GM21619 (cell line): ENCODE measurements at regions not wholly inside any gene's neighbourhood (a gene's known extent, or its start where the extent isn't known, plus 50 kb on each side); places are given as distances from the start of the nearest gene placed in this dataset.

Experiments
- ATAC-seq: cut with Tn5 transposase; IDR thresholded peaks from one replicate; pipeline ENCODE4 v1.9.1; 2021; ENCODE audit not compliant: unreplicated experiment

DNA sequence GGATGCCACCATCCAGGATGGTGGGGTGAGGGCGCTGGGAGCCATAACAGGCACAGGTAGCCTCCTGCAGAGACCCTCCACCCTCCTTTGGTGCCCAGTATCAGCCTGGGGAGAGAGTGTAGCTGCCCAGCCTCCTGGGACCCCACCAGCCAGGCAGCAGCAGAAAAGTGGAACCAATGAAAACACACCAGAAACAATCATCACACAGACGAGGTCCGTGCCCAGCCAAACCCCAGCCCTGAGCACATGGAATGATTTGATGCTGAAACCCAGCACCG, 285.1 kb downstream of the PTPRU start:
- no peak for ATAC-seq

DNA sequence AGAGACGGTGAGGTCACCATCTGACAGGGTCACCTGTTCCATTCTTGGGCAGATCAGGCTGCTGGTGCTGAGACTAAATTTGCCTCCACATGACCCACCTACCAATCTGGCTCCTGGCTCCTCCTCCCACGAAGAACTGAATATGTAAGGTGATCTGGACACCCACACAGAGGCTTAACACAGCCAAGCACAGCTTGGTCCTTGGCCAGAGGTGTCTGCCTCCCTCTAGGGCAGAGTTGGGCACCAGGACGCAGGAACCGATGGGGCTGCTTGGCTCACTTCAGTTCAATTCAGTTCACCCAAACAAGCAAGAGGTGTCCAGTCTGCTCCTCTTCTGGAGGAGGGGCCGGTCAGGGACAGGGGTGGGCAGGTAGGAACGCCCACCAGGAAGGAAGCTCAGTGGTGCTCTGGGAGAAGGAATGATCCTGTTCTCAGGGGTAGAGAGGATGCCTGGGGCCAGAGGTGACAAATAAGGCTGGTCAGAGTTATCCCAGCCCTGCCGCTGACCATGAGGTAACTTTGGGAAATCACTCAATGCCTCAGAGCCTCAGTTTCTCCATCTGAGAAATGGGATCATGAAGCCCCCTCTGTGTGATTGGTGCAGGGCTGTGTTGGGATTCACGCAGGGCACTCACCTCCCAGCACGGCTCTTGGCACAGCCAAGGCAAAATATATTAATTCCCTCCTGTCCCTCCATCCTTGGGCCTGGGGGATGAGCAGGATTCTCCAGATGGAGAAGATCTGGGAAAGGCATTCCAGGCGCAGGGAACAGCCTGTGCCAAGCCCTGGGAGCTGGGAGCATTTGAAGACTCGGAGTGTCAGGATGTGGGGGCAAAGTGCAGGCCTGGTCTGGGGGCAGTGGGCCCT, 284.5 kb downstream of the PTPRU start:
- ATAC-seq, result no peak

DNA sequence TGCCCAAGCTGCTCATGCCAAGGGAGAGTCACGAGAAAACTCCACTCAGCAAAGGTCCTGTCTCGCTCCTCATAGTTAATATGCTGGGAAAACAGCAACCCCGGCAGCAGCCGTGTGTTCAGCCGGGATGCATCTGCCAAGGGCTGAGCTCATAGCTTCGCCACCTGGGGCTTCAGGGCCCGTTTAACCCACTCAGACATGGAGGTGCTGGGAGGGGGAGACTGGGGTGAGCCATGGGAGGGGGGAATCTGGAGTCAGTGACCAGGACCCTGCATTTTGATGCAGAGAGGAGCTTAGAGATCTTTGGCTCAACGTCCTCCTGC, 283.4 kb downstream of the PTPRU start:
- ATAC-seq, result no peak

DNA sequence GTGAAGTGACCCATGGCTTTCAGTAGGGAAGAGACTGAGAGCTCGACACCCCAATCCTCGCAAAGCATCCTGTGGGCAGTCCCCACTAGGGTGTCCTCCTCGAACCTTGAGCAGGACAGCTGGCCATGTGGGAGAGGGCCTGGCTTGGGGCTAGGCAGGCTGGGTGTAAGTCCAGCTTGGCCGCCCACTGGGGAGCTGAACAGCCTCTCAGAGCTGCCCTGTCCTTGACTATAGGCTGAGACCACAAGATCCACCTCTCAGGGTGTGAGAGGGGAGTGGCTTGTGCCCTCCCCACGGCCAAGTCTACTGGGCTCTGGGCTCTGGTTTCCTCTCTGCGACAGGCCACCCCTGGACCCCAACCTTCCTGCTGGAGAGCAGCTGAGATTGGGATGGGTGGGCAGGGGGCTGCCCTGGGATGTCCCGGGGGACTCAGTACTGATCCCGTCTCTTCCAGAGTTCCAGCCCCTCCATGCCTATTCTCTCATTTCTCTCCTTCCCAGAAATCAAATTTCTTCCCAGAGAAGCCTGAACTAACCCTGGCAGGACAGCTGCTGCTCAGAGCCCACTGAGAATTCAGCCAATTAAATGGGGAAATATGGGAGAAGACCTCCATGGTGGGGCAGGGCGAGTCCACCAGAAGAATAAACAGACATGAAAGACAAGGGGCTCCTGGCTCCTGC, 282.9 kb downstream of the PTPRU start:
- ATAC-seq, result no peak

DNA sequence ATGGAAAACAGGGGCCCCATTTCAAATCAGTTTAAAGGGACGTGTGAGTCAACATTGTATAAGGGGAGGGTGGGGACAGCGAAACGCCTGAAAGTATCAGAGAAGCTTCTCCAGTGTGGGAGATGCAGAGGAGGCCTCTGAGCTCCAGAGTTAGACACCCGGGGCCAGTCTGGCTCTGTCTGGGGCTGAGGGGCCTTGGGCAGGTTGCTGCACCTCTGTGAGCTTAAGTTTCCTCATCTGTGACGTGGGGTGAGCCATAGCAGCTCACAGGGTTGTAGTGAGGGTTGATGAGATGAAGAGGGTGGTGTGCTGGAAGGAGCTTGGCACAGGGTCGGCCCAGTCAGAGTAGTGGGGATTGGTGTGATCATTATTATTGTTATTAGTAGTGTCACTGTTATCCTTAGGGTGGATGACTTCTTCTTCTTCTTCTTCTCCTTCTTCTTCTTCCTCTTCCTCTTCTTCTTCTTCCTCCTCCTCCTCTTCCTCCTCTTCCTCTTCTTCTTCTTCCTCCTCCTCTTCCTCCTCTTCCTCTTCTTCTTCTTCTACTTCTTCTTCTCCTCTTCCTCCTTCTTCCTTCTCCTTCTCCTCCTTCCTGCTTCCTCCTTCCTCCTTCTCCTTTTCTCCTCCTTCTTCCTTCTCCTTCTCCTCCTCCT, 282.0 kb downstream of the PTPRU start:
- ATAC-seq, result no peak

DNA sequence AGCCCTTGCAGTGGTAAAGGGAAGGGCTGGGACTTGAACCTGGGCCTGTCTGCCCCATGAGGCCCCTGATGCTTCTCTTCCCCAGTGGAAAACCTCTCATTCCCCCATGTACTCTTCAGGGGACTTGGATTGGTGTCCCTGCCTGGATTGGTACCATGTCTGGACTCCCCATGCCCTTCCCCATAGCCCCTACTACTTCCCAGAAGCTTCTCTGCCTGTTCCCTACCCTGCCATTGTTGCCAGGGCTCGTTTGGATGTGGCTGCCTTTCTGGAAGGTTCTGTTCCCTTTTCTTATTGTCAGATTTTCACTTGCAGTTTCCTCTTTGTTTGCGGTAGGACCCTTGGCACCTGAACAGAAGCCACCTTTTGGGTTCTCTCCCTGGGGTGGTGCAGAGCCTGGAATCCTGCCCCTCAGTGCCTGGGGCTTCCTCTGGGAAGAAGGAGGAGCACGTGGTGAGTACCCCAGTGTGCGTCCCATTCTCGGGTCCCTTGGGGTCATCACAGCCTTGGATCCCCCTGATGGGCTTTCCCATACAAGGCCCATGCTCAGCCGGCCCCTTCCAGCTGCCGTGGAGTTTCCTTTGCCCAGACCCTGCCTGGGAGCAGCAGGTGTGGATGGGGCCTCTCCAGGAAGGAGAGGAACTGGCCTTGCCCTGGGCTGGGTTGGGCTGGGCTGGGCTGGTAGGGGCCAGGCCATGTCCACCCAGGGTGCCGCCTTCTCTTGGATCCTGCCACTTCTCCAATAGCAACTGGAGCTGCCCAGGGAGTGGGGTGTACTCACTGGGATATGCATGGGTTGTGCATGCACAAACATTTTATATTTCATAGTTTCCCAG, 281.1 kb downstream of the PTPRU start:
- ATAC-seq, result no peak

DNA sequence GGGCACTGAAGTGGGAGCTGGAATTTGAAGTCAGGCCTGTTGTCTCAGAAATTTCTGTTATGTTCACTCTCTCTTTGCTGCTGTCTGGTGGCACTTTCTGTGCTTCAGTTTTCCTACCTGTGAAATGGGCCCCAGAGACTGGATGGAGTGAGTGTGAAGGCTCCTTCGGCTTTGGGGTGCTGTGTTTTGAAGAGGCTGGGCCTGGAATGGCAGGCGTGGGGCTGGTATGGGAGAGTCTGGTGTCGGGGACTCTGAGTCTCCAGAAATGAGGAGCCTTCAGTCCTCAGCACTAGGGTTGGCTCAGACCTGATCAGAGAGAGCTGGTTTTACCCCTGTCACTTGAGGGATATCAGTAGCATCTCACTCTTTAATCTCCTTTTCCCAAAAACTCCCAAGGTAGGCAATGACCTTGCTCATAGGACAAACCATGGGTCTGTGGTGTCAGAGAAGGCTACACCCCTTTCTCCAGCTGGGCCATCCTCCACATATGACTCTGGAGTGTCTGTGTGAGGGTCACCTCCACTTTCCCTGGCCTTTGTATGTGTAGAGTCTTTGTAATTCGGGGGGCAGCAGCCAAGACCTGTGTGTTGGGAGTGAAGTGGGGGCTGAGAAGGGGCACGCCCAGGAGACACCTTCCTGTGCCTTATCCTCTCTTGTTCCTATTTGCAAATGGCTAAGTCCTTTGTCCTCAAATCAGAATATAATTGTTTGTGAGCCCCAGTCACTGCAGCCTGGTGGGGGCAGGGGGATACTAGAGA, 279.9 kb downstream of the PTPRU start:
- ATAC-seq, result no peak

DNA sequence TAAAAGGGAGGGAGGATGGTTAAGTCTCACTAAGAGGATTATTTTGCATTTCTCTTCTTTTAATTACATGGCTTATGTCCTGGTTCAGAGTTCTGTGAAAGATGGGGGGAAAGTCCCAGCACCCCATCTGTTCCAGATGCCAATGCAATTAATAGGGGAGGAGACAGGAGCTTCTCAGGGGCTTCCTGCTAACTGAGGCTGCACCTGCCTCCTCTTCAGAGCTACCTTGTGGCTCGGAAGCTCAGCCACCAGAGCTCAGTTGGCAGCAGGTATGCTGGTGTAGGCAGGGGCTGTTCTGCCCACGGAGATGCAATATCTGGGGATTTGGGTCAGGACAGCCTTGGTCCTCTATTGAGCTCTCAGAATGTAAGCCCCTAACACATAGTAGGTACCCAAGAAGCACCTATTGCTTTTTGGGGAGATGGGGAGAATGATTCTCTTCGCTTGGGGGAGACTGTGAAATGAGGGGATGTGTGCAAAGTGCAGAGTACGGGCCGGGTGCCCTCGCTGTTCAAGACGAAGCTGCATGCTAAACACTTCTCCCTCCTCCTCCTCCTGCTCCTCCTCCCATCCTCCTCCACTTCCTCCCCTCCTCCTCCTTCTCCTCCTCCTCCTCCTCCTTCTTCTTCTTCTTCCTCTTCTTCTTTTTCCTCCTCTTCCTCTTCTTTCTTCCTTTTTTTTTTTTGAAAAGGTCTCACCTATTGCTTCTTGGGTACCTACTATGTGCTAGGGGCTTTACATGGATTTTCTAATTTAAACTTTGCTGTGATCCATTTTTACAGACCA, 279.0 kb downstream of the PTPRU start:
- ATAC-seq, result no peak

DNA sequence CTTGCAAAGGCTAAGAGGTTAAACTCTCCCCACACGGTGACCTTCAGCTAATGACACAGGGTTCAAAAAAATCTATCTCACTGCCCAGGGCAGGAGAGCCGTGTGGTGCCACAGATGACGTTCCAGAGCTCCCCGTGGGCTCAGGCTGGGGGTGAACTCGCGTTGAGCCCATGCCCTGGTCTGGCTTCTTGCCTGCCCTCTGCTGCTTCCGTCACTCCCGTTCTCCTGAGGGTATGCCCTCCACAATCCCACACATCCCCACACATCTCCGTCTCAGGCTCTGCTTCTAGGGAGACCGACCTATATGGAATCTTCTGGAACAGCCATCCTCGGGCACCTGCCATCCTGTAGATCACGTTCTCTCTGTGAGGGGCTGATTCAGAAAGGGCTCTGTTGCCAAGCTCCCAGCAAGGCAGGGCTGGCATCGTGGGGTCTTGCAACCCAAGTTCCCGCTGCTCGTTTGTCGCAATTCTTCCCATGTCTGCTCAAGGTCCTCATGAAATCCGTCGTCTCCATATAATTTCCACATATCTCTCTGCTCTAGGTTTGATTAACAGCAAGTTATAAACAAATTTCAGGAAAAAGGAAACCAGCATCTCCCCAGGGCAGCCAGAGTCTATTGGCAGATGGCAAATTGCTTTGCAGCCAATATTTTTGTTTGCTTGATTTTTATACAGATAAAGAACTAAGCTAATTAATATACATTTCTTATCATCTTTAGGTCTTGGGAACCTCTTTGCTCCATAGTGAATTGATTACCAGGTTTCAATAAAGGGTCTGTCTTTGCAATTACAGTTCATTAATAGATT, 278.2 kb downstream of the PTPRU start:
- no peak for ATAC-seq

DNA sequence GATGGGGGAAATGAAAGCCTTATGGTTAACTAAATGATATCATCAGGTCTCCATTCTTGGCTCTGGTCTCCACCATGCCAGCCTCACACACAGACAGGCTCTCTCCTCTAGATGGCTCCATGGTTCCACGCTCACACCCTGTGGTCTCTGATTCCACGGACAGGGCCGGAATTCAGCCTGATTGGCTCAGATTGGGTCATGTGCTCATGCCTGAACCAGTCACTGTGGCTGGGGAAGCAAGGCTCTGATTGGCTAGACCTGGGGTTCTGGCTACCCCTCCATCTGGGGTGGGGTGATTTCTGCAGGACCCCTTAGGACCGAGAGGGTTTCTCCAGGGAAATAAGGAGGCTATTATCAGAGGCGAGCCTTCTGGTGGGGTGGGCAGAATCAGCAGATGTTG, 277.0 kb downstream of the PTPRU start:
- ATAC-seq, result no peak

DNA sequence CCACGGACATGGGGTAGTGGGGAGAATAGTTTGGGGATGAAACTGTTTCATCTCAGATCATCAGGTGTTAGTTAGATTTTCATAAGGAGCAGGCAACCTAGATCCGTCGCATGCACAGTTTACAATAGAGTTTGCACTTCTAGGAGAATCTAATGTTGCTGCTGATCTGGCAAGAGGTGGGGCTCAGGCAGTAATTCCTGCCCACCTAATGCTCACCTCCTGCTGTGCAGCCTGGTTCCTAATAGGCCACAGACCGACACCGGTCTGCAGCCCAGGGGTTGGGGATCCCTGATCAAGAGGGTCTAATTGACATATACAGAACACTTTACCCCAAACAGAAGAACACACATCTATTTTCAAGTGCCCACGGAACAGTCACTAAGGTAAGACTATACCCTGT, 275.1 kb downstream of the PTPRU start:
- ATAC-seq, result no peak

DNA sequence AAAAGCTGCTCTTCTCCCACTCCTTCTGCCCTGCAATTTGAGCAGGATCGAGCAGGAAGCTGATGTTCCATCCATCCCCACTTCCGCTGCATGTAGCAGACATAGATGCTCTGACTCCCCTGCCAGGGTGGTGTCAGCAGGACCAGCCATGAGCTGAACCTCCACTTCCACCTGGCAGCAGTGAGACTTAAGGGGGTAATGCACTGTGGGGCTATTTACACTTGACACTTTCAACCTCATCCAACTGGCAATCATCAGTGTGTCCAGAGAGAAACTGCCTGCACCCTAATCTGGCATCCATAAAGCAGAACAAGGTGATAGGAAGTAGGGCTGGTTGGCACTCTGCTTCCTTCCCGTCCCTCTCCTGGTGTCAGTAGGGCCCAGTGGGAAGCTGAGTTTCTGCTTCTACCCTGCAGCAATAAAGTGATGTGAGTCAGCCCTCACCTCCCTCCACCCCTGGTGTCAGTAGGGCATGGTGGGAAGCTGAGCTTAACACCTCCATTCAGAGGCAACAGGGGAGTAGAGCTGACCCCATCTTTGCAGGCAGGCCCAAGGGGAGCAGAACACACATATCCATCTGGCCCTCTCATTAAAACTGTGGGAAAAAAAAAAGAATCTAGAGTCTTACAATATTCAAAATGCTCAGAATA, 272.3 kb downstream of the PTPRU start:
- no peak for ATAC-seq

DNA sequence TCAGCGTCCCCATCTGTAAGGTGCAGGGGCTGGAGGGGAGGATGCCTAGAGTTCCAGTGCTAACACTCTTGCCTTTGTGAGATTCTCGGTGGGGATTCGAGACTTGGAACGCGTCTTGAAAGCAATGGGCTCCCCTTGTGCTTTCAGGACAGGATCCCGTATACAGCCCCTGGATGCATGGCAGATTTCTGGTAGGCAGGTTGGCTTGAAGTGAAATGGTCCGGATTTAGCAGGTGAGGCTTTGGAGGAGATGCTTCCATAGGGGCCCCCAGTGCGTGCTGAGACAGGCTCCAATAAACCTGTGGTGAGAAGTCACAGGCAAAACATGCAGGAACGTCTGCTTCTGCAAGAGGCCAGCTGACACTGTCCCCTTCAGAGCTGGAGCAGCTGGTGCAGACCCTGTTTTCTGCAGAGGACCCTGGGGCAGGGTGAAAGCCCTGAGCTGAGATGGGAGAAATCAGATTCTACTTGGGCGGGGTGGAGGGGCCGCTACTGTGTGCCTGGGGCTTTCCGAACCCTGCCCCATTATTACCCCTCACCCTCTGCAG, 270.4 kb downstream of the PTPRU start:
- ATAC-seq, result no peak

DNA sequence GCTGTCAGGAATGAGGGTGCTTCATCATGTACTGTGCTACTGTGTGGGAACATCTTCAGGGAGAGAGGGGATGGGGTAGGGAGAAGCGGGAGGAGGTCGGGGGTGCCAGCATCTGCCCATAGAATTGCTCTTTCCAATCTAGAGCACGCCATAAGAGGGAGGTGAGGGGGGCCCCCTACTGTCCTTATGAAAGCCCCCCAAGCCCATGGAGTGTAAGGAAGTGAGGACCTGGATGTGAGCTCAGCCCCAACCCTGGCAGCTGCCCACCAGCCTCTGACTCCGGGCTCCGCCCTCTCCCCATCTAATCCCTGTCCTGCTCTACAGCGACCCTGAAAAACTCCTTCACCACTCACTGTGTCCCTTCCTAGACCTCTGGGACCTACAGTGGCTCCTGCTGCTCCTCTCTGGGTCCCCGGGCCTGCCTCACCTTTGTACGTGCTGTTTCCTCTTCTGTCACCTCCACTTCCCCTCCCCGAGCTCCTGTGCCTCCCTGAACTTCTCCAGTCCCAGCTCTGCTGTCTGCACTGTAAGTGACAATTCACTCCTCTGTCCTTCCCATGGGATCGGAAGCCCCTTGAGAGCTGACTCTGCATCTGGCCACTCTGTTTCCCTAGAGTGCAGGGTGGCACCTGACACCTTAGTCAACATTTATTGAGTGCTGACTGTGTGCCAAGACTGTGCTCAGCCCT, 269.4 kb downstream of the PTPRU start:
- no peak for ATAC-seq

DNA sequence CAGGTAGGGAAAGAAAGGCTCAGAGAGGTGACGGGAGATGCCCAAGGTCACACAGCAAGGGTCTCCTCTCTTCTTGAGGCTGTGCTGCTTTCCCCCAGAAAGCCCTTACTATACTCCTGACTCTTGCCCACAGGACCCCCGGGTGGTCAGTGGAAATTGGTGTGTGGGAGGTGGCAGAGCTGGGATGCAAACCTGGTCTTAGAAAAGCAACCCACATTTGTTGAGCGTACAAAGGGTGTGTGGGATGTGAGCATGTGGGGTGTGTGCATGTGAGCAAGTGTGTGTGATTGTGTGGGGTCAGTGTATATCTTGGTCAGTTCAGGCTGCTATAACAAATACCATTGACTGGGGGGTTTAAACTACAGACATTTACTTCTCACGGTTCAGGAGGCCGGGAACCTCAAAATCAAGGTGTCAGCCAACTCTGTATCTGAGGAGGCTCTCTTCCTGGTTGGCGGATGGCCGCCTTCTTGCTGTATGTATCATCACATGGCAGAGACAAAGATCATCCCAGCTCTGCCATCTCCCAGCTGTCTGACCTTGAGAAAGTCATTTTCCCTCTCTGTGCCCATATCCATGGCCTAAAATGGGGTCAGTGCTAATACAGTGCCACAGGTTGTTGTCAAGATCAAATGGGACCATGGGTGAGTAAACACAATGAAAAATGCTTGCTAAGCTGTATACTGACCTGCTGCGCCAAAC, 268.5 kb downstream of the PTPRU start:
- ATAC-seq, result no peak

DNA sequence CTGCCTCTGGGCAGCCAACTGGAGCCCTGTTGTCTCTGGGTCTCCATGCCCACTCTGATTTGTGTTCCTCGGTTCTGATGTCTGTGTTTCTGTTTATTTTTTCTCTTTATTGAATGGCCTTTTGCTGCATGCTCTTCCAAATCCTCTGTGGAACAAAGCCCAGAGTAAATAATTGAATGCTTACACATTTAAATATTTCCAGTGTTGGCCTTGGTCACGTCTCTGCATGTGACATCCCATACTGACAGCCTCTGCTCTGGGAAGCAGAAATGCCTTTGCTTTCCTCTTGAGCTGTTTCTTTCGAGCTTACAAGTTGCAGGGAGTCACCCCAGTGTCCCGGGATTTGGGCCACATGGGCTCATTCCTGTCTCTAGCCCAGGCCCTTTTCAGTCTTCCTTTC, 267.9 kb downstream of the PTPRU start:
- no peak for ATAC-seq
